Progenitor cell of endocrine pancreas (in vitro differentiated cells): ENCODE measurements at regions not wholly inside any gene's neighbourhood (a gene's known extent, or its start where the extent isn't known, plus 50 kb on each side); places are given as distances from the start of the nearest gene placed in this dataset.

Experiments used
- DNase-seq: peaks from one replicate; pipeline ENCODE4 v3.0.0; 2021; ENCODE audit warnings: low spot score; ENCODE audit not compliant: unreplicated experiment
- H3K27ac Mint-ChIP-seq: 2 replicates; pipeline ENCODE4 v1.8.0; 2021; ENCODE audit warnings: mild to moderate bottlenecking, moderate library complexity, mixed read lengths
- H3K27me3 Mint-ChIP-seq: 2 replicates; pipeline ENCODE4 v1.8.0; 2021; ENCODE audit warnings: mixed read lengths
- H3K36me3 Mint-ChIP-seq: 2 replicates; pipeline ENCODE4 v1.8.0; 2022; ENCODE audit warnings: mixed read lengths; ENCODE audit not compliant: insufficient read depth
- H3K4me1 Mint-ChIP-seq: 2 replicates; pipeline ENCODE4 v1.8.0; 2021; ENCODE audit warnings: low read depth, mixed read lengths
- H3K4me3 Mint-ChIP-seq: 2 replicates; pipeline ENCODE4 v1.8.0; 2021; ENCODE audit warnings: low read depth, mild to moderate bottlenecking, moderate library complexity, mixed read lengths
- H3K9me3 Mint-ChIP-seq: 2 replicates; pipeline ENCODE4 v1.8.0; 2021; ENCODE audit warnings: low read depth, mixed read lengths
- TF ChIP-seq, protein P1 (sequence below): fragments of 200-600 bp; sonication (generic); IDR thresholded peaks from one replicate; pipeline ENCODE4 v1.5.0; 2021; ENCODE audit warnings: antibody characterized with exemption, mild to moderate bottlenecking; ENCODE audit not compliant: unreplicated experiment

- Mint-ChIP-seq H3K4me3 (no peak overlapping the region), H3K27me3 (no peaks in the 10 kb centered on the region), H3K4me1 (peaks cover 30% of the 10 kb centered on the region), H3K36me3 (no peaks in the 10 kb centered on the region), H3K27ac (peak overlapping the region; percentile 17), H3K9me3 (no peaks in the 10 kb centered on the region)
- TF ChIP-seq, protein P1, sequence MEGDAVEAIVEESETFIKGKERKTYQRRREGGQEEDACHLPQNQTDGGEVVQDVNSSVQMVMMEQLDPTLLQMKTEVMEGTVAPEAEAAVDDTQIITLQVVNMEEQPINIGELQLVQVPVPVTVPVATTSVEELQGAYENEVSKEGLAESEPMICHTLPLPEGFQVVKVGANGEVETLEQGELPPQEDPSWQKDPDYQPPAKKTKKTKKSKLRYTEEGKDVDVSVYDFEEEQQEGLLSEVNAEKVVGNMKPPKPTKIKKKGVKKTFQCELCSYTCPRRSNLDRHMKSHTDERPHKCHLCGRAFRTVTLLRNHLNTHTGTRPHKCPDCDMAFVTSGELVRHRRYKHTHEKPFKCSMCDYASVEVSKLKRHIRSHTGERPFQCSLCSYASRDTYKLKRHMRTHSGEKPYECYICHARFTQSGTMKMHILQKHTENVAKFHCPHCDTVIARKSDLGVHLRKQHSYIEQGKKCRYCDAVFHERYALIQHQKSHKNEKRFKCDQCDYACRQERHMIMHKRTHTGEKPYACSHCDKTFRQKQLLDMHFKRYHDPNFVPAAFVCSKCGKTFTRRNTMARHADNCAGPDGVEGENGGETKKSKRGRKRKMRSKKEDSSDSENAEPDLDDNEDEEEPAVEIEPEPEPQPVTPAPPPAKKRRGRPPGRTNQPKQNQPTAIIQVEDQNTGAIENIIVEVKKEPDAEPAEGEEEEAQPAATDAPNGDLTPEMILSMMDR = no peak
- DNase-seq = no peak
These were observed 180.5 kb downstream of the TGFB2 start for GRCh38 chr1:218525451-218526197.

- Mint-ChIP-seq H3K4me1 (peaks cover 30% of the 10 kb centered on the region), H3K36me3 (no peaks in the 10 kb centered on the region), H3K9me3 (no peaks in the 10 kb centered on the region), H3K4me3 (no peak overlapping the region), H3K27me3 (no peaks in the 10 kb centered on the region), H3K27ac (no peak overlapping the region)
- no peak for DNase-seq
- TF ChIP-seq, protein P1 = no peak
These were observed 181.1 kb downstream of the TGFB2 start for GRCh38 chr1:218526198-218526580.

GRCh38 chr1:218527737-218528136, 182.6 kb downstream of the TGFB2 start:
- Mint-ChIP-seq H3K4me3 (no peak overlapping the region), H3K27ac (no peak overlapping the region), H3K9me3 (no peaks in the 10 kb centered on the region), H3K36me3 (no peaks in the 10 kb centered on the region), H3K27me3 (no peaks in the 10 kb centered on the region), H3K4me1 (peaks cover 30% of the 10 kb centered on the region)
- no peak for DNase-seq
- TF ChIP-seq, protein P1 = no peak

GRCh38 chr1:218529646-218530300, 184.6 kb downstream of the TGFB2 start:
- DNase-seq = no peak
- H3K36me3 Mint-ChIP-seq = no peaks in the 10 kb centered on the region
- H3K4me1 Mint-ChIP-seq = peaks cover 22% of the 10 kb centered on the region
- H3K27ac Mint-ChIP-seq = no peak overlapping the region
- TF ChIP-seq, protein P1 = no peak
- no peaks in the 10 kb centered on the region for H3K27me3 Mint-ChIP-seq
- H3K9me3 Mint-ChIP-seq = peaks cover 4% of the 10 kb centered on the region
- no peak overlapping the region for H3K4me3 Mint-ChIP-seq

GRCh38 chr1:218531936-218532335, 186.8 kb downstream of the TGFB2 start:
- Mint-ChIP-seq H3K4me1 (peaks cover 8% of the 10 kb centered on the region), H3K4me3 (no peak overlapping the region), H3K27ac (no peak overlapping the region), H3K27me3 (no peaks in the 10 kb centered on the region), H3K9me3 (peaks cover 4% of the 10 kb centered on the region), H3K36me3 (no peaks in the 10 kb centered on the region)
- TF ChIP-seq, protein P1 = no peak
- no peak for DNase-seq
